Spleen (tissue), 11 donors: ENCODE measurements at regions not wholly inside any gene's neighbourhood (a gene's known extent, or its start where the extent isn't known, plus 50 kb on each side); places are given as distances from the start of the nearest gene placed in this dataset.

Experiments
- DNase-seq: peaks from one replicate; pipeline ENCODE4 v3.0.0-alpha.2; 2020
- H3K27ac ChIP-seq, 8 donors: fragments of 200-600 bp; sonication (generic) in 7 of 8; 1 replicate in 4 of 8; 2 replicates in 4 of 8; pipeline versions ENCODE4 v1.5.0 to v1.8.0; 2016 to 2021; ENCODE audit warnings: inconsistent platforms in 4 of 8, mild to moderate bottlenecking in 4 of 8, moderate library complexity in 1 of 8
- H3K27me3 ChIP-seq, 7 donors: fragments of 200-600 bp; sonication (generic) in 6 of 7; replicated peaks in 1 of 7; 1 replicate in 4 of 7; 2 replicates in 3 of 7; pipeline versions ENCODE4 v1.5.0 to v1.8.0; 2016 to 2021; ENCODE audit warnings: inconsistent platforms in 3 of 7, mild to moderate bottlenecking in 1 of 7
- H3K36me3 ChIP-seq, 6 donors: fragments of 200-600 bp; sonication (generic) in 5 of 6; 1 replicate in 4 of 6; 2 replicates in 2 of 6; pipeline versions ENCODE4 v1.5.0 to v1.8.0; 2016 to 2021; ENCODE audit warnings: inconsistent platforms in 2 of 6
- H3K4me1 ChIP-seq, 6 donors: fragments of 200-600 bp; sonication (generic) in 5 of 6; 1 replicate in 3 of 6; 2 replicates in 3 of 6; pipeline versions ENCODE4 v1.5.0 to v1.8.0; 2016 to 2021; ENCODE audit warnings: inconsistent platforms in 3 of 6
- H3K4me3 ChIP-seq, 8 donors: fragments of 200-600 bp; sonication (generic) in 7 of 8; 1 replicate in 4 of 8; 2 replicates in 4 of 8; pipeline versions ENCODE4 v1.5.0 to v1.8.0; 2016 to 2021; ENCODE audit warnings: inconsistent platforms in 4 of 8, mild to moderate bottlenecking in 4 of 8, moderate library complexity in 2 of 8
- H3K9me3 ChIP-seq, 8 donors: fragments of 200-600 bp; sonication (generic) in 7 of 8; 1 replicate in 4 of 8; 2 replicates in 4 of 8; pipeline versions ENCODE4 v1.5.0 to v1.8.0; 2016 to 2021; ENCODE audit warnings: inconsistent platforms in 4 of 8
- POLR2A ChIP-seq, 3 donors: fragments of 450-650 bp; IDR thresholded peaks; one replicate each; pipeline ENCODE4 v1.5.1; 2017; ENCODE audit warnings: antibody characterized with exemption in 3 of 3, mild to moderate bottlenecking in 1 of 3
- POLR2AphosphoS5 ChIP-seq, 3 donors: sonication (generic); formaldehyde crosslinking; IDR thresholded peaks; one replicate each; pipeline ENCODE4 v1.5.1; 2017; ENCODE audit warnings: antibody characterized with exemption in 3 of 3
- WGBS, 5 donors: extraction: QIAGEN DNeasy Blood & Tissue Kit in 3 of 5; methylation state at CpG; one replicate each; pipeline versions ENCODE4 v1.1.5 to v1.1.7; 2013 to 2018; 5-methylcytosine and 5-hydroxymethylcytosine counted together
- intact Hi-C: fragments of 100-400 bp; cut with DNase I; formaldehyde crosslinking; loops from one replicate; pipeline ENCODE4 v1.15.0; 2023; ENCODE audit warnings: low total_unique reads
- TF ChIP-seq, protein P1 (sequence below), 11 experiments: fragments of 200-600 bp in 7 of 11; fragments of 450-650 bp in 4 of 11; sonication (generic) in 4 of 11; IDR thresholded peaks in 8 of 11; conservative IDR thresholded peaks in 3 of 11; 1 replicate in 7 of 11; 2 replicates in 4 of 11; pipeline versions ENCODE4 v1.4.0 to v1.8.0; 2016 to 2021; ENCODE audit warnings: antibody characterized with exemption in 11 of 11, inconsistent platforms in 4 of 11, mild to moderate bottlenecking in 1 of 11
- donor health status: healthy with polysubstance abuse.
- donor health status: DM: no; HTN: no; CAD: no; lungs with moderate emphysema.
- donor health status: DM: no; HTN: no; CAD: no.
- donor health status: Bipolar disorder and iron deficiency.
- donor health status: healthy.
- donor health status: DM: no; HTN: no; CAD: no.
- donor health status: DM: yes; HTN: yes; CAD: no.

DNA sequence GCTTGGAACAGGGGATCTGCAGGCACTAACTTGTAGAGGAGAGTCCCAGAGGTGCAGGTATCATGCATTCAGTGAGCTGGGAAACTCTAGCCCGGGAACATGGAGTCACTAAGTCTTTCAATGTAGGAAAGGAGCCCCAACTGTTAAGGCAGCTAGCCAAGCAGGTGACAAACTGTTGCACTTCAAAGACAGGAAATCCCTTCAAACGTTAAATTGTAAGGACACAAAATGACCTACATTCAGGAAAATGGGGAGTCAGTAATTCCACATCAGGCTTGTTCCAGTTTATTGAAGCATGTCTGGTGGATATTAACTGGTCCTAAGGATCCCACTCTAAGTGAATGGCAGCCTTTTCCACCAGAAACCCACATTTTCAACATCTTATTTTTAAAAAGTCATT, 364.5 kb downstream of the MTX2 start:
- Histone ChIP-seq H3K27ac (no peak overlapping the region), H3K4me3 (no peak overlapping the region), H3K9me3 (no peaks in the 10 kb centered on the region), H3K36me3 (no peaks in the 10 kb centered on the region), H3K27me3 (peaks cover 0 to 58% (median 27%) of the 10 kb centered on the region in 7 donors), H3K4me1 (peaks cover 0 to 20% (median 11%) of the 10 kb centered on the region in 6 donors)
- DNase-seq, result no peak
- WGBS, 5 donors, result 37 to 52% (median 45%) methylated on average over 2 of the region's 2 CpGs
- intact Hi-C loops, result loop anchor here (10.0 kb wide), 1 partner anchor 79 kb away; no protein-coding TSS in a partner anchor
- TF ChIP-seq POLR2A (IDR thresholded peaks at IDR 0.05) (no peak), POLR2AphosphoS5 (IDR thresholded peaks at IDR 0.05) (no peak)
- TF ChIP-seq, protein P1, sequence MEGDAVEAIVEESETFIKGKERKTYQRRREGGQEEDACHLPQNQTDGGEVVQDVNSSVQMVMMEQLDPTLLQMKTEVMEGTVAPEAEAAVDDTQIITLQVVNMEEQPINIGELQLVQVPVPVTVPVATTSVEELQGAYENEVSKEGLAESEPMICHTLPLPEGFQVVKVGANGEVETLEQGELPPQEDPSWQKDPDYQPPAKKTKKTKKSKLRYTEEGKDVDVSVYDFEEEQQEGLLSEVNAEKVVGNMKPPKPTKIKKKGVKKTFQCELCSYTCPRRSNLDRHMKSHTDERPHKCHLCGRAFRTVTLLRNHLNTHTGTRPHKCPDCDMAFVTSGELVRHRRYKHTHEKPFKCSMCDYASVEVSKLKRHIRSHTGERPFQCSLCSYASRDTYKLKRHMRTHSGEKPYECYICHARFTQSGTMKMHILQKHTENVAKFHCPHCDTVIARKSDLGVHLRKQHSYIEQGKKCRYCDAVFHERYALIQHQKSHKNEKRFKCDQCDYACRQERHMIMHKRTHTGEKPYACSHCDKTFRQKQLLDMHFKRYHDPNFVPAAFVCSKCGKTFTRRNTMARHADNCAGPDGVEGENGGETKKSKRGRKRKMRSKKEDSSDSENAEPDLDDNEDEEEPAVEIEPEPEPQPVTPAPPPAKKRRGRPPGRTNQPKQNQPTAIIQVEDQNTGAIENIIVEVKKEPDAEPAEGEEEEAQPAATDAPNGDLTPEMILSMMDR (IDR thresholded peaks at IDR 0.05 in 8 of 11, conservative IDR thresholded peaks at IDR 0.05 in 3 of 11), result no peak

- peaks cover 0 to 81% (median 40%) of the 10 kb centered on the region in 7 donors for H3K27me3 ChIP-seq
Measured at GRCh38 chr2:176636401-176636800, 367.2 kb downstream of the MTX2 start.

DNA sequence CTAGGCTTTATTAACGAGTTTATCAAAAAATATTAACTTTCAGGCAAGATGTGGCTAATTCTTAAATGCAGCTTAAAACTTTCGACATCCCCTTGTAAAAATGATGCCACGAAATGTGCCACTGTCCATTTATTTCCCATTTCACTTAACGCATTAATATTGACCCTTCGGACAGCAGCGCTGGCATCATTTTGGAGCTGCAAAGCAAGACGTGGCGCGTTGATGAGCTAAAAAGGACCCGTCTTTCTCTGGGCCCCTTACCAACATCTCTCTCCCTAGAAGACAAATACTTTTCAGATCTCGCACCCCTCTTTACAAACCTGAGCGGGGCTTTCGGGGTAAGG, 367.9 kb downstream of the MTX2 start:
- Histone ChIP-seq H3K9me3 (no peaks in the 10 kb centered on the region), H3K27me3 (peaks cover 0 to 83% (median 40%) of the 10 kb centered on the region in 7 donors), H3K4me1 (peaks cover 0 to 27% (median 11%) of the 10 kb centered on the region in 6 donors), H3K27ac (peak overlapping the region; percentile 28 to 93 (median 86)), H3K36me3 (no peaks in the 10 kb centered on the region), H3K4me3 (peak overlapping the region in 7 of 8 donors; percentile 45 to 78 (median 60))
- TF ChIP-seq POLR2AphosphoS5 (IDR thresholded peaks at IDR 0.05) (no peak), POLR2A (IDR thresholded peaks at IDR 0.05) (no peak)
- TF ChIP-seq, protein P1 (IDR thresholded peaks at IDR 0.05 in 8 of 11, conservative IDR thresholded peaks at IDR 0.05 in 3 of 11), result no peak
- DNase-seq, result no peak
- intact Hi-C loops, result loop anchor here (5.0 to 10.0 kb wide), 2 partner anchors 82 to 510 kb away; partner anchors contain the start of gene HOXD8
- 13 to 25% (median 18%) methylated on average over 13 of the region's 13 CpGs for WGBS, 5 donors

More at GRCh38 chr2:176636401-176636800, 367.2 kb downstream of the MTX2 start:
- Histone ChIP-seq H3K27ac (peak overlapping the region in 4 of 8 donors; percentile 83 to 93 (median 88)), H3K4me1 (peaks cover 0 to 27% (median 11%) of the 10 kb centered on the region in 6 donors), H3K36me3 (no peaks in the 10 kb centered on the region), H3K4me3 (peak overlapping the region in 3 of 8 donors; percentile 54 to 78 (median 67)), H3K9me3 (no peaks in the 10 kb centered on the region)
- 69 to 76% (median 71%) methylated on average over 3 of the region's 3 CpGs for WGBS, 5 donors
- TF ChIP-seq POLR2AphosphoS5 (IDR thresholded peaks at IDR 0.05), result no peak
- TF ChIP-seq, protein P1 (IDR thresholded peaks at IDR 0.05 in 8 of 11, conservative IDR thresholded peaks at IDR 0.05 in 3 of 11), result no peak
- TF ChIP-seq POLR2A (IDR thresholded peaks at IDR 0.05), result no peak
- no peak for DNase-seq
- intact Hi-C loops, result loop anchor here (5.0 to 10.0 kb wide), 2 partner anchors 82 to 509 kb away; partner anchors contain the start of gene HOXD8

- Histone ChIP-seq H3K4me1 (peaks cover 0 to 27% (median 11%) of the 10 kb centered on the region in 6 donors), H3K9me3 (no peaks in the 10 kb centered on the region), H3K4me3 (peak overlapping the region; percentile 38 to 78 (median 59)), H3K36me3 (no peaks in the 10 kb centered on the region), H3K27me3 (peaks cover 0 to 88% (median 40%) of the 10 kb centered on the region in 7 donors), H3K27ac (peak overlapping the region; percentile 28 to 93 (median 86))
- peak; percentile 30 to 76 (median 65) for TF ChIP-seq POLR2AphosphoS5 (IDR thresholded peaks at IDR 0.05)
- no peak for TF ChIP-seq POLR2A (IDR thresholded peaks at IDR 0.05)
- intact Hi-C loops, result loop anchor here (5.0 to 10.0 kb wide), 2 partner anchors 83 to 510 kb away; partner anchors contain the start of gene HOXD8
- WGBS, 5 donors, result 1 to 5% (median 2%) methylated on average over 16 to 74 of the region's 74 CpGs
- peak; percentile 82 for DNase-seq
Measured at GRCh38 chr2:176637486-176638166, 368.4 kb downstream of the MTX2 start.
